Stimulated activated CD4-positive, alpha-beta T cell treated with anti-CD3 and anti-CD28 coated beads, Interleukin-1b, Interleukin-23, amount 100 ng/mL, for 24 hours (primary cell): ENCODE measurements at regions not wholly inside any gene's neighbourhood (a gene's known extent, or its start where the extent isn't known, plus 50 kb on each side); places are given as distances from the start of the nearest gene placed in this dataset.

Experiments used
- DNase-seq, 4 experiments: peaks; one replicate each; pipeline ENCODE4 v3.0.0-alpha.2; 2020; ENCODE audit warnings: low read depth in 4 of 4, low spot score in 1 of 4

- no peak for DNase-seq
These were observed 147.0 kb upstream of the OSR1 start for GRCh38 chr2:19505199-19506136.

GRCh38 chr2:19504400-19505198 is 146.2 kb upstream of the OSR1 start:
- no peak for DNase-seq

GRCh38 chr2:19503915-19504314 is 145.5 kb upstream of the OSR1 start:
- no peak for DNase-seq

- DNase-seq, result no peak
These were observed 145.0 kb upstream of the OSR1 start for GRCh38 chr2:19503406-19503805.

- DNase-seq, result no peak
These were observed 141.7 kb upstream of the OSR1 start for GRCh38 chr2:19500126-19500525.

GRCh38 chr2:19496646-19497045 is 138.2 kb upstream of the OSR1 start:
- no peak for DNase-seq

GRCh38 chr2:19494241-19494640 is 135.8 kb upstream of the OSR1 start:
- DNase-seq, result no peak

- no peak for DNase-seq
These were observed 133.4 kb upstream of the OSR1 start for GRCh38 chr2:19491796-19492195.

GRCh38 chr2:19490846-19491435 is 132.5 kb upstream of the OSR1 start:
- no peak for DNase-seq

GRCh38 chr2:19488009-19488691 is 129.7 kb upstream of the OSR1 start:
- no peak for DNase-seq

- no peak for DNase-seq
These were observed 126.3 kb upstream of the OSR1 start for GRCh38 chr2:19484736-19485135.

GRCh38 chr2:19480673-19481072 is 122.2 kb upstream of the OSR1 start:
- no peak for DNase-seq

- DNase-seq, result no peak
These were observed 121.2 kb upstream of the OSR1 start for GRCh38 chr2:19479666-19480065.

- DNase-seq, result no peak
These were observed 120.0 kb upstream of the OSR1 start for GRCh38 chr2:19478409-19478808.

GRCh38 chr2:19476327-19476726 is 117.9 kb upstream of the OSR1 start:
- DNase-seq, result no peak

GRCh38 chr2:19474128-19474527 is 115.7 kb upstream of the OSR1 start:
- peak in 3 of 4 experiments; percentile 0 to 1 (median 1) for DNase-seq

- DNase-seq, result no peak
These were observed 114.9 kb upstream of the OSR1 start for GRCh38 chr2:19473350-19473749.

GRCh38 chr2:19472391-19472978 is 114.1 kb upstream of the OSR1 start:
- DNase-seq, result no peak

GRCh38 chr2:19471491-19471890 is 113.1 kb upstream of the OSR1 start:
- no peak for DNase-seq

- no peak for DNase-seq
These were observed 107.6 kb upstream of the OSR1 start for GRCh38 chr2:19465978-19466377.

- no peak for DNase-seq
These were observed 103.8 kb upstream of the OSR1 start for GRCh38 chr2:19462256-19462645.
